Activated CD4-positive, alpha-beta memory T cell treated with anti-CD3 and anti-CD28 coated beads for 36 hours (primary cell): ENCODE measurements at regions not wholly inside any gene's neighbourhood (a gene's known extent, or its start where the extent isn't known, plus 50 kb on each side); places are given as distances from the start of the nearest gene placed in this dataset.

ENCODE experiments used
- CTCF ChIA-PET: fragments of 350-600 bp; sonication (Branson Sonifier 250); formaldehyde crosslinking; loops from one replicate; lab custom pipeline; 2021; ENCODE audit warnings: antibody characterized with exemption, inconsistent platforms; lab: Charles Lee
- POLR2A ChIA-PET: fragments of 350-600 bp; sonication (Branson Sonifier 250); formaldehyde crosslinking; loops from one replicate; lab custom pipeline; 2021; ENCODE audit warnings: antibody characterized with exemption; lab: Charles Lee
- DNase-seq: peaks from one replicate; pipeline ENCODE4 v3.0.0-alpha.2; 2020
- H3K27ac Mint-ChIP-seq: one replicate; pipeline ENCODE4 v1.8.0; 2021; ENCODE audit warnings: mixed read lengths
- H3K27me3 Mint-ChIP-seq: one replicate; pipeline ENCODE4 v1.8.0; 2021; ENCODE audit warnings: mixed read lengths
- H3K36me3 Mint-ChIP-seq: one replicate; pipeline ENCODE4 v1.8.0; 2021; ENCODE audit warnings: mixed read lengths
- H3K4me1 Mint-ChIP-seq: one replicate; pipeline ENCODE4 v1.8.0; 2021; ENCODE audit warnings: low read depth, mixed read lengths
- H3K4me3 Mint-ChIP-seq: one replicate; pipeline ENCODE4 v1.8.0; 2021; ENCODE audit warnings: mild to moderate bottlenecking, mixed read lengths
- H3K9me3 Mint-ChIP-seq: one replicate; pipeline ENCODE4 v1.8.0; 2021; ENCODE audit warnings: mixed read lengths
- intact Hi-C: fragments of 100-400 bp; cut with micrococcal nuclease; formaldehyde crosslinking; loops from one replicate; pipeline ENCODE4 v1.15.1; 2023

DNA sequence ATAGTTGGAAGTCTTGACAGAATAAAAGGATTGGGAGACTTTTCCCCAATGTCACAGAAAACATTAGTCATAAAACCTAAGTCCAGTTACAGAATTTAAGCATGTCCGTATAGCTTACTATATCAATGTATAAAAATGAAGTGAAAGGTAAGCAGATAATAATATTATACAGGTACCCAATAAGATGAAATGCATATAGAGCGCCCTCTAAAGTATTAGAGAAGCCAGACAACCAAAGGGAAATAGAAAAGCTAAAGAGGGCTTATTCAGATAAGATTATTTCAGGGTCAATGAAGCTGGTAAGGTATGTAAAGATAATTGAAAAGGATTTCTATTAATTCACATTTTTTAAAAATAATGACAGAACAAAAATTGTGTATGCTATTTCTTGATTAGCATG lies 947.7 kb upstream of the MAP3K7 start:
- ChIA-PET CTCF (no interaction called here), POLR2A (no interaction called here)
- no peak for DNase-seq
- intact Hi-C loops: no loop called here
- Mint-ChIP-seq H3K27ac (no peak overlapping the region), H3K4me3 (no peak overlapping the region), H3K27me3 (no peaks in the 10 kb centered on the region), H3K4me1 (no peaks in the 10 kb centered on the region), H3K36me3 (no peaks in the 10 kb centered on the region), H3K9me3 (peaks cover 8% of the 10 kb centered on the region)

DNA sequence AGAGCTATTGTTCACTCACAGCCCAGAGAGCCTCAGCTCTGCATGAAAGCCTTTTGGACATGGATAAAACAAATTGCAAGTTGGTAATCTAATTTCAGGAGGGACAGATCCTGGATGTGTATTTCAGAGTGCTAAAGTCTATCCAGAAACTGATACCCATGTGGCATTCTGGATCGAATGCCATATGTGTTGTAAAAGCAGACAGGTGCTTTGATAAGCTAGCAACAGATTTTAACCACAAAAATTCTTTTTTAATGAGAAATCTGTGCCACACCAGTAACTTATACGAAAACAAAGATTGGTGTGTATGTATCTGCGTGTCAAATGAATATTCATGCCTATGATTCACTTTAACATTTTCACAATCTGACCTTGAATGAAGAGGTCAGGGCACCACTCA lies 936.6 kb upstream of the MAP3K7 start:
- no peaks in the 10 kb centered on the region for H3K27me3 Mint-ChIP-seq
- CTCF ChIA-PET: no interaction called here
- peaks cover 3% of the 10 kb centered on the region for H3K9me3 Mint-ChIP-seq
- H3K36me3 Mint-ChIP-seq: no peaks in the 10 kb centered on the region
- H3K4me1 Mint-ChIP-seq: no peaks in the 10 kb centered on the region
- intact Hi-C loops: no loop called here
- DNase-seq: no peak
- POLR2A ChIA-PET: no interaction called here
- no peak overlapping the region for H3K27ac Mint-ChIP-seq
- no peak overlapping the region for H3K4me3 Mint-ChIP-seq

GRCh38 chr6:91521999-91522398 lies 935.1 kb upstream of the MAP3K7 start:
- ChIA-PET CTCF (no interaction called here), POLR2A (no interaction called here)
- Mint-ChIP-seq H3K4me1 (no peaks in the 10 kb centered on the region), H3K4me3 (no peak overlapping the region), H3K27ac (no peak overlapping the region), H3K9me3 (no peaks in the 10 kb centered on the region), H3K27me3 (no peaks in the 10 kb centered on the region), H3K36me3 (no peaks in the 10 kb centered on the region)
- DNase-seq: no peak
- intact Hi-C loops: no loop called here

DNA sequence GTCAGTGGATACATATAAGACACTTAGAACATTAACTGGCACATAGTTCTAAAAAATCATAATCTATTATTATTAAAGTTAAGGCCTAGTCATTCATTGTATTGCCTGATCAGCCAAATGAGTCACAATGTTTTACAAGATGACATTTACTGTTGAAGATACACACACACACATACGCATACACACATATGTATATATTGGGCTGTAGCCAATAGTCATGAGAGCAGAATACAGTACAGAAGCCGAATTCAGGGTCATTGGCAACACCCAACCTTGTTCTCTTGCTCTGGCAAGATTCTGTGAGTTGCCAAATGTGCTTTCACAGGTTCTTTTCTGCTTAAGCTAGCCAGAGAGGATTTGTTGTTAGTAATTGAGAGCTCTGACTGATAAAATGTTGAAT lies 922.8 kb upstream of the MAP3K7 start:
- H3K36me3 Mint-ChIP-seq: no peaks in the 10 kb centered on the region
- no peaks in the 10 kb centered on the region for H3K4me1 Mint-ChIP-seq
- no peak overlapping the region for H3K27ac Mint-ChIP-seq
- H3K27me3 Mint-ChIP-seq: no peaks in the 10 kb centered on the region
- POLR2A ChIA-PET: no interaction called here
- no peak overlapping the region for H3K4me3 Mint-ChIP-seq
- no peak for DNase-seq
- H3K9me3 Mint-ChIP-seq: no peaks in the 10 kb centered on the region
- CTCF ChIA-PET: no interaction called here
- intact Hi-C loops: no loop called here

- POLR2A ChIA-PET: no interaction called here
- no peak for DNase-seq
- Mint-ChIP-seq H3K27ac (no peak overlapping the region), H3K9me3 (no peaks in the 10 kb centered on the region), H3K4me3 (no peak overlapping the region), H3K4me1 (no peaks in the 10 kb centered on the region), H3K27me3 (no peaks in the 10 kb centered on the region), H3K36me3 (no peaks in the 10 kb centered on the region)
- CTCF ChIA-PET: no interaction called here
- intact Hi-C loops: no loop called here
Observed at GRCh38 chr6:91509039-91509438, 922.2 kb upstream of the MAP3K7 start.

- CTCF ChIA-PET: no interaction called here
- Mint-ChIP-seq H3K27me3 (no peaks in the 10 kb centered on the region), H3K4me1 (no peaks in the 10 kb centered on the region), H3K9me3 (no peaks in the 10 kb centered on the region), H3K27ac (no peak overlapping the region), H3K4me3 (no peak overlapping the region), H3K36me3 (no peaks in the 10 kb centered on the region)
- POLR2A ChIA-PET: no interaction called here
- no peak for DNase-seq
- intact Hi-C loops: no loop called here
Observed at GRCh38 chr6:91506509-91506908, 919.6 kb upstream of the MAP3K7 start.

- Mint-ChIP-seq H3K36me3 (no peaks in the 10 kb centered on the region), H3K4me1 (no peaks in the 10 kb centered on the region), H3K9me3 (no peaks in the 10 kb centered on the region), H3K27ac (no peak overlapping the region), H3K27me3 (no peaks in the 10 kb centered on the region), H3K4me3 (no peak overlapping the region)
- ChIA-PET POLR2A (no interaction called here), CTCF (no interaction called here)
- DNase-seq: no peak
- intact Hi-C loops: no loop called here
Observed at GRCh38 chr6:91505199-91505598, 918.3 kb upstream of the MAP3K7 start.

DNA sequence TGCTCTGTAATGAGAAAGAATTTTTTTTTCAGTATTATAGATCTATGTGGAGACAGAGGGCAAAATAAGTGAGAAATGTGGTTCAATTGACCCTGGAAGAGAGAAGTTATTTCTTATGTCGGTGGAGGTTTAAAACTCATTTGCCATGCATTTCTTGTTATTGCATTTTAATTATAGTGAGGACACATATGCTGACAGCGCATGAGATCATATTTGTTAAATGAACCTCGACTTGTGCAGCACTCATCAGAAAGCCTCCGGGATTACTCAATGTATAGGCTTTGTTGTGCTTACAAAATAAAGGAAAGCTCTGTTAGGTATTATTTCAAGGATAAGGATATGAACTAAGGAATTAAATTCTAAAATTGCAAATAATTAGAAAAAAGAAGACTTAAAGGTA lies 915.1 kb upstream of the MAP3K7 start:
- H3K4me1 Mint-ChIP-seq: no peaks in the 10 kb centered on the region
- CTCF ChIA-PET: no interaction called here

GRCh38 chr6:91500689-91501303 lies 913.9 kb upstream of the MAP3K7 start:
- no peak for DNase-seq
- no peaks in the 10 kb centered on the region for H3K27me3 Mint-ChIP-seq
- intact Hi-C loops: no loop called here
- no peaks in the 10 kb centered on the region for H3K9me3 Mint-ChIP-seq
- POLR2A ChIA-PET: no interaction called here
- no peaks in the 10 kb centered on the region for H3K4me1 Mint-ChIP-seq
- no peaks in the 10 kb centered on the region for H3K36me3 Mint-ChIP-seq
- no peak overlapping the region for H3K27ac Mint-ChIP-seq
- CTCF ChIA-PET: no interaction called here
- H3K4me3 Mint-ChIP-seq: no peak overlapping the region

More for the DNA sequence above, 915.1 kb upstream of the MAP3K7 start:
- DNase-seq: no peak
- Mint-ChIP-seq H3K4me3 (no peak overlapping the region), H3K27ac (no peak overlapping the region), H3K27me3 (no peaks in the 10 kb centered on the region), H3K36me3 (no peaks in the 10 kb centered on the region), H3K9me3 (no peaks in the 10 kb centered on the region)
- POLR2A ChIA-PET: no interaction called here
- intact Hi-C loops: no loop called here

- no peaks in the 10 kb centered on the region for H3K9me3 Mint-ChIP-seq
- no peak overlapping the region for H3K27ac Mint-ChIP-seq
- no peak for DNase-seq
- H3K4me1 Mint-ChIP-seq: no peaks in the 10 kb centered on the region
- H3K4me3 Mint-ChIP-seq: no peak overlapping the region
- CTCF ChIA-PET: no interaction called here
- H3K27me3 Mint-ChIP-seq: no peaks in the 10 kb centered on the region
- intact Hi-C loops: no loop called here
- POLR2A ChIA-PET: no interaction called here
- no peaks in the 10 kb centered on the region for H3K36me3 Mint-ChIP-seq
Observed at GRCh38 chr6:91498576-91498975, 911.7 kb upstream of the MAP3K7 start.

DNA sequence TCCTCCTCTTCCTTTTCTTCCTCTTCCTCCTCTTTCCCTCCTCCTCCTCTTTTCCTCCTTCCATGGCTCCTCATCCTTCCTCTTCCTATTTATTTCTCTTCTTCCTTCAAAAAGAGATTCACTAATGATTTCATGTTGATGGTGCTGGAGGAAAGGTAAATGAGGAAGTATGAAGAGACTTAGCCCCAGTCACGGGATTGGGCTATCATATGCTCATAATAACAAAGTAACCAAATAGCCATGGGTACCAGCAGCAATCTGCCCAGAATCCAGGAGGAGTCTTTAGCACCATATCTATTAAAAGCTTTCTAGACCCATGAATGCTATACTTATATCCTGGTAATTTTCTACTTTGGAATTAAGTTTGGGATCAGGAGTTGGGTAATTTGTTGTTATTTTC lies 910.9 kb upstream of the MAP3K7 start:
- POLR2A ChIA-PET: no interaction called here
- no peaks in the 10 kb centered on the region for H3K9me3 Mint-ChIP-seq
- H3K36me3 Mint-ChIP-seq: no peaks in the 10 kb centered on the region
- CTCF ChIA-PET: no interaction called here
- DNase-seq: no peak
- H3K4me1 Mint-ChIP-seq: no peaks in the 10 kb centered on the region
- no peak overlapping the region for H3K27ac Mint-ChIP-seq
- intact Hi-C loops: no loop called here
- H3K27me3 Mint-ChIP-seq: no peaks in the 10 kb centered on the region
- no peak overlapping the region for H3K4me3 Mint-ChIP-seq

GRCh38 chr6:91490671-91491301 lies 903.9 kb upstream of the MAP3K7 start:
- ChIA-PET POLR2A (no interaction called here), CTCF (no interaction called here)
- no peaks in the 10 kb centered on the region for H3K4me1 Mint-ChIP-seq
- H3K27me3 Mint-ChIP-seq: no peaks in the 10 kb centered on the region
- H3K9me3 Mint-ChIP-seq: no peaks in the 10 kb centered on the region
- no peak for DNase-seq
- H3K4me3 Mint-ChIP-seq: no peak overlapping the region
- no peak overlapping the region for H3K27ac Mint-ChIP-seq
- no peaks in the 10 kb centered on the region for H3K36me3 Mint-ChIP-seq
- intact Hi-C loops: no loop called here

DNA sequence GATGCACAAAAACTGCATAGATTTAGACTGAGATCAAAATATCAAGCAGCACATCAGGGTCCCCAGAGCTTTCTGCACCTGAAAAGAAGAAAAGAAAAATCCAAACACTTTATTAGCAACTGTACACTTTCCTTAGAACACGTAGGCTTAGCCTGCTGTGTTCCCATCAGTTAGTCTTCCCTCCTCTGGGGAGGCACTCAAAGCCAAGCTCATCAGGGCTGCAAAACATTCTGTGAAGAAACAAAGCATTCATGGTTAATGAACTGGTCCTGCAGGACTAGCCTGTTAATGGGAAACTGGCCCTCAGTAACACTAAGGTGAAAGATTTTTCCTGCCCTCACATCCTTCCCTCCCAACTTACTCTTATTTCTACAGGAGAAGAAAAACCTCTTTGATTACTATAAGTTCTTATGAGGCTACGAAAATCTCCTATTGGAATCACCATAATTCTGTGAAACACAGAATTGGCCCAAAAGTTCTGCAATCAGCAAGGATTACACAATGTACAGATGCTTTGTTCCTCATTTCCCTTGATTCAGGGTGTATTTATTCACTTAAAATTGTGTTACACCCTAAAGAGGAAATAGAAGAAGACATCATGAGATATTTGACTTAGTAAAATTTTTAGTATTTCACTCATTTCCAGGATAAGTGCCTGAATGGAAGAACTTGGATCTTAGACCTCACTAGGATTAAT lies 901.0 kb upstream of the MAP3K7 start:
- intact Hi-C loops: no loop called here
- H3K27me3 Mint-ChIP-seq: no peaks in the 10 kb centered on the region
- H3K4me3 Mint-ChIP-seq: no peak overlapping the region
- H3K4me1 Mint-ChIP-seq: no peaks in the 10 kb centered on the region
- H3K36me3 Mint-ChIP-seq: no peaks in the 10 kb centered on the region
- no peaks in the 10 kb centered on the region for H3K9me3 Mint-ChIP-seq
- H3K27ac Mint-ChIP-seq: no peak overlapping the region
- ChIA-PET CTCF (no interaction called here), POLR2A (no interaction called here)
- no peak for DNase-seq
